Pons (tissue), 1 donor: ENCODE measurements at regions not wholly inside any gene's neighbourhood (a gene's known extent, or its start where the extent isn't known, plus 50 kb on each side); places are given as distances from the start of the nearest gene placed in this dataset.
"Not testable (repeated sequence)": the region's sequence is repeated elsewhere in the genome, so short reads cannot be mapped to it uniquely, and the experiment has no call there.

Experiments
- DNase-seq: peaks from one replicate; pipeline ENCODE4 v3.0.0-alpha.2; 2016; ENCODE audit warnings: low spot score

DNA sequence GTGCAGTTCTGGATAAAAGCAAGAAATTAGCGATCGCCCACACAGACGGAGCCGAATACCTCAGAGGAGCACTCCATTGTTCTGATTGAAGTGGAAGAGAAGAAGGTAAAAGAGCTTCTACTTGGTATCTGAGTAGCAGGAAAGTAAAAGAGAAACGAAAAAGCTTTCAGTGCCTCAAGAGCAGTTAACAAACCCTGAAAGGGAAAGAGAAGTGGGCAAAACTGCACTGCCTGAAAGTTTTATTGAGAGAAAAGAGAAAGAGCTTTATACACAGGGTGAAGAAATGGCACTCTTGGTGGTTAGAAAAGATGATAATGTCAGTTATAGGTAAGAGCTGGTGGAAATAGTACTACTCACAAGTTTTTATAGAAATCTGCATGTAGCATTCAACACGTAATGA lies 192.8 kb downstream of the CDCA7 start:
- no peak for DNase-seq

DNA sequence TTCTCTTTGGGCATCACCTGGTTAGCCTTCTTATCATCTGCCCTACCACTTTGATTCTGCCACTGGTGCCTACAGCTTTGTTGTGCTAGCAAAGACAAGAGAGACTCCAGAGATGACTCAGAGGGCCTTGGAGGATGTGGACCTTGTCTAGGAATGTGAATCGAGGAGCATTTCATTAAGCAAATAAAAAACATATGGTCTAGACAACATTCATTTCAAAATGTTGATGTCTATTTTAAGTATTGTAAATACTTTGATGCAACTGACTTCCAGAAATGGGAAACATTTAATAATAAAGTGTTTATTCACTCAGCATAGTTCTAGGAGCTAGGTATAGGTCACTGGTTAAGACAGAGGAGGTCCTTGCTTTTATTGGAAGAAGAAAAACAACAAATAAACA lies 195.5 kb downstream of the CDCA7 start:
- DNase-seq, result no peak

DNA sequence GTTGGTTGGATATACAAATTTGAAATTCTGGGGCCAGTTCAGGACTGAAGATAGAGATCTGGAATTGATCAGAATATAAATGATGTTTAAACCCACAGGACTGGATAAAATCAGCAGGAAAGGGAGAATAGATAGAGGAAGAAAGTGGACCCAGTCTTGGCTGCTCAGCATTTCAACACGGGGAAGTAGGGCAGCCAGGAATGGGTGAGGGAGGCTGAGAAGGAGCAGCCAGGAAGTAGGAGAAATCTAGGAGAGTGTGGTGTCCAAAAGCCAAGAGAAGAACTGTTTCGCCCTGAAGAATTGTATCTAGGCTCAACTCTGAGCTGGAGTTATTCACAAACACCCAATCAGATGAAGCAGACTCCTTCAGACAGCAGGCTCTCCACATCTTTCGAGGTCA lies 197.9 kb downstream of the CDCA7 start:
- DNase-seq, result no peak

GRCh38 chr2:173553593-173553992 lies 198.9 kb downstream of the CDCA7 start:
- DNase-seq, result no peak

DNA sequence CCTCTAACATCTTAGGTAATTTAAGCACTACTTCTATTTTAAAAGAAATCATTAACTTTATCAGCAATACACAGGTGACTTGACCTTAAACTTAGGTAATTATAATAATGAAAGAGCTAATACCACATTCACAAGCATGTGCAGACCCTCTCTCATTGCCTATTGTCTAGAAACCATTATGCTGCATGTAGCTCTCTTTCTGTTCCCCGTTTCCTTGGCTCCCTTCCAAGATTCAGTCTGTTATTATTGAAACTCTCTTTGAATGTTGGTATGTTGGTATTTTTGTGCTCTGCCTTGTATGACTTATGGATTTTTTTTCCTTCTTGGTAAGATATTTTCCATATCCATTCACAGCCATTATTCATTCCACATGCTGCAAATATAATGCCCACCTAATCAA lies 201.2 kb downstream of the CDCA7 start:
- DNase-seq, result peak; percentile 4

DNA sequence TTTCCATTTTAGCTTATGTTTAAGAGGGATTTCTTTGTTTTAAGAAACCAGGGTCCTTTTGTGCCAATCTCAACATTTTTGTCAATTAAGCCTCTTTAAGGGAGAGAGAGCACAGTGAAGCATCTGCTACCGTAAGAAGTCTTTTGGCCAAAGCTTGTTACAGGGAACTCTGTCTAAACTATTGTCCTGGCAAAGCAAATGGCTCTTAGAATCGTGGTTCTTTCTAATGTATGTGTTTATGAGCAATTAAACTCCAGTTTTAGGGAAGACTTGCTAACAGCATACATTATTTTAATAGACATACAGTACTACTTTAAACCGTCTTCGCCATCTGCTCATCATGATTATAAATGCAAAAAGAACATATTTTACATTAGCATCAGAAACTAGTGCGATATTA lies 202.1 kb downstream of the CDCA7 start:
- no peak for DNase-seq

GRCh38 chr2:173557497-173557896 lies 202.8 kb downstream of the CDCA7 start:
- DNase-seq, result no peak

- DNase-seq, result no peak
Measured at GRCh38 chr2:173567493-173567892, 212.8 kb downstream of the CDCA7 start.

DNA sequence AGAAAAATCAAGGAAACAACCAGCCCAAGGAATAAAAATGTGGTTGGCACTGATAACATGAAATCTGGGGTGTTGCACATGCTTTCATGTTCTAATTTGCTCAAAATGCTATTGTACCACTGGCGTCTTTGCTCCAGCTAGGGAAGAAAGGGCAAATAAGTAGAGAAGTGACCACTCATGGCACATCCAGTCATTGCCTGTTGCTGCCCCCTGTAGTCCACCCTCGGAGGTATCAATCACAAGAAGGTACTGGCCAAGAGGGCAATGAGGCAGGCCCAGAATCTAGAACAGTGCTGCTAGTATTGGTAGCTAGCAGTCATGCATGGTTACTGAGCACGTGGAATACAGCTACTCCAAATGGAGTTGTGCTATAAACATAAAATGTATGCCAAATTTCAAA lies 213.4 kb downstream of the CDCA7 start:
- no peak for DNase-seq

DNA sequence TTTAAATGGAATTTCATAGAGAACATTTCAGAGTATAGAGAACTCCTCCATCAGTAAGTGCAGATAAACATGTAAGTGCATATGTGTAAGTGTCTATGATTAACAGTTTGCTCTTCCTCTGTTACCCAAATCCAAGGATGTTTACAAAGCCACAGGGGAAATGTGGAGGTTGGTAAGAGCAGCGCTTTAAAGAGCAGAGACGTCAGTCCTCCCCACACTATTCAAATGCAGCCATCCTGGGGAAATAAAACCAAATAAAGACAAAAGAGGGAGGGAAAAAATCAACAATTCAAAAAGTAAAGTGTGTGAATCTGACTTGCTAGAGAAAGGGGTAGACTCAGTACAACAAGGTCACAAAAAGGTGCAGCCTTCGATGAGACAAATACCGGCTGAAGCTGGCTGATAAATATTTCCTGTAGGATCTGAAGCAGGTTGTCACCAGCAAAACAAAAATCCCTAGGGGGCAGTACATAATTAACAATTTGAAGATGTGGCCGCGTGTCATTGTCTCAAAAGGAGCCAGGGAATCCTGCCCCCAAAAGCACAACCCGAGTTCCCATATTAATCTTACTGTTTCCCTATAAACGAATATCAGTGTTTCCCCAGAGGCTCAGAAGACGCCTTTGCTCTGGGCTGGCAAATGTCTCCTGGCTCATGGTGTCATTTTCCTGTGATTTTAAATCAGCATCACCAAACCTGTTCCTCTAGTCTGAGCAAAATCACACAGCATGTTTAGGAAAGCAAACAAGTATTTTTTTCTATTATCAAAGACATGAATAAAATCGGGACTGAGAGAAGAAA lies 216.5 kb downstream of the CDCA7 start:
- peak; percentile 49 for DNase-seq

- no peak for DNase-seq
Measured at GRCh38 chr2:173571887-173572680, 217.4 kb downstream of the CDCA7 start.

DNA sequence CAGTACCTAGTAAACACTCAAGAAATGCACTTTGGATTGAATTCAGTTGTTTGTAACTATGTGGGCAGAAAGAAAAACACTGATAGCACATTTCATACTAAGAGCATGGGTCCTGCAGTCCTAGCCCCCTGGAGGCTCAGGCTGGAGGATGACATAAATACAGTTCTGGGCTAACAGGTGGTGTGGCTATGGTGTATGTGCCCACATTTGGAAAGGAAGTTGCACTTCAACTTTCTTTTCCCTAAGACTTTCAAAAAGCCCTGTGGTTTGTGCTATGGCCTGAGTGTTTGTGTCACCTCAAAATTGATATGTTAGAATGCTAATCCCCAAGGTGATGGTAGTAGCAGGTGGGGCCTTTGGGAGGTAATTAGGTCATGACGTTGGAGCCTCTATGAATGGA lies 218.2 kb downstream of the CDCA7 start:
- no peak for DNase-seq

DNA sequence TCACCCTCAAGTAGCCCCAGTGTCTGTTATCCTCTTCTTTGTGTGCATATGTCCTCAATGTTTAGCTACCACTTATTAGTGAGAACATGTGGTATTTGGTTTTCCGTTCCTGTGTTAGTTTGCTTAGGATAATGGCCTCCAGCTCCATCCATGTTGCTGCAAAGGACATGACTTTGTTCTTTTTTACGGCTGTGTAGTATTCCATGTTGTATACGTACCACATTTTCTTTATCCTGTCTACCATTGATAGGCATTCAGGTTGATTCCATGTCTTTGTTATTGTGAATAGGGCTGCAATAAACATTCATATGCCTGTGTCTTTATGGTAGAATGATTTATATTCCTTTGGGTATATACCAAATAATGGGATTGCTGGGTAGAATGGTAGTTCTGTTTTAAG lies 219.1 kb downstream of the CDCA7 start:
- DNase-seq, result not testable (repeated sequence)

DNA sequence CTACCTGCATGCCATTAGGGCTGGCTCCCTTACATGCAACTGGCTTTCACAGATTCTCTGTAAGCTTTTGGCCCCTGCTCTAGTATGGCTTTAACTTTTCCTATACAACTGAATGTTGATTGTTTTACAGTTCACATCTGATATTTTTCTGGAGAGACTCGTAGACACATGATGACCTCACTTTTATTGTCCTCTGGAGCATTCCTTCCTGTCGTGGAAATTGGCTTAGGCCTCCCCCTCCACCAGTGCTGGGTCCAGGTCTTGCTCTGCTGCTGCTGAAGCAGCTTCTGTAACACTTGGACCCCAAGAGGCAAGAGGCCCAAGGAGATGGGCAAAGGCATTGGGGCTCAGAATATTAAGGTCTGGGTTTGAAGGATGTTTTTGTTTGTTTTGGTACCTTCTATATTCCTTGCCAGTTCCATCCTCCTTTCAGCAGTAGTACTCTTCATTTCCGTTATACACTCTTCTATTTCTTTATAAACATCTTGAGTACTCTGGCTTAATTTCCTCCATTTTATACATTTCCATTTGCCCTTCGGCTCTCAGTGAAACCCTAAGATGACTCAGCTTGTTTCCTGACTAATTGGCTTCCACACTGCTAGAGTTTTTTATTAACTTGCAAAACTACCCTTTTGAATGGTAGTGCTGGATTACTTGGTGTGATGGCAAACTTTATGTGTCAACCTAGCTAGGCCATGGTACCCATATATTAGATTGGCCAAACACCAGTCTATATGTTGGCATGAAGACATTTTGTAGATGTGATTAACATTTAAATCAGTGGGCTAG lies 219.8 kb downstream of the CDCA7 start:
- DNase-seq, result no peak

- DNase-seq, result no peak
Measured at GRCh38 chr2:173578404-173579107, 223.9 kb downstream of the CDCA7 start.

GRCh38 chr2:173580351-173580750 lies 225.7 kb downstream of the CDCA7 start:
- DNase-seq, result no peak

- DNase-seq, result no peak
Measured at GRCh38 chr2:173580956-173581355, 226.3 kb downstream of the CDCA7 start.

- no peak for DNase-seq
Measured at GRCh38 chr2:173583196-173583595, 228.5 kb downstream of the CDCA7 start.

DNA sequence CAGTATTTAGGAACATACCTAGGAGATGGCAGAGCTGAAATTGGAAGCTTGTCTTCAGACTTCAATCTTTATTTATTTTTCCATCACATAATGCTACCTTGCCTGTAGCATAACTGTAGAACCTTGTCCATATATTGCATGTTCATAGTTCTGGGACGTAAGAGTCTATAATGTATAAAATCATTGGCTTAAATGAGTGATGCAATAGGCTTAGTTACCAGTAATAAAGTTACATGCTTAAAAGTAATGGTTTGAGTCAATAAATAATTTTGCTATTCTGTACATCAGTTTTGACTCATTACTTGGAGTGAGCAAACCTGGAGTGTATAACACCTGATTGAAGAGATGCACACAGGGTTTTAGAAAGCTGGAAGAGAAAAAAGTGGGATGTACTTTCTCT lies 229.3 kb downstream of the CDCA7 start:
- DNase-seq, result no peak

- DNase-seq, result no peak
Measured at GRCh38 chr2:173584676-173585458, 230.2 kb downstream of the CDCA7 start.

GRCh38 chr2:173588931-173589369 lies 234.3 kb downstream of the CDCA7 start:
- no peak for DNase-seq
